GM12892 (cell line): ENCODE measurements at regions not wholly inside any gene's neighbourhood (a gene's known extent, or its start where the extent isn't known, plus 50 kb on each side); places are given as distances from the start of the nearest gene placed in this dataset.
"Not testable (repeated sequence)": the region's sequence is repeated elsewhere in the genome, so short reads cannot be mapped to it uniquely, and the experiment has no call there.

Source experiments
- POLR2A ChIP-seq: IDR thresholded peaks from 2 replicates; pipeline ENCODE4 v1.6.1; 2011; ENCODE audit warnings: low read depth, low read length, control low read depth
- POLR2AphosphoS5 ChIP-seq: IDR thresholded peaks from 2 replicates; pipeline ENCODE4 v1.6.1; 2011; ENCODE audit warnings: low read depth, low read length, control low read depth

GRCh38 chr1:170427002-170427401, 105.0 kb upstream of the GORAB start:
- not testable (repeated sequence) for TF ChIP-seq POLR2A, POLR2AphosphoS5
